Parathyroid adenoma (tissue), 2 donors: ENCODE measurements at regions not wholly inside any gene's neighbourhood (a gene's known extent, or its start where the extent isn't known, plus 50 kb on each side); places are given as distances from the start of the nearest gene placed in this dataset.

Source experiments
- H2AFZ ChIP-seq: fragments of 300-600 bp; sonication (generic); one replicate; pipeline ENCODE4 v1.7.0; 2017; ENCODE audit warnings: antibody characterized with exemption, mild to moderate bottlenecking
- H3K27ac ChIP-seq: fragments of 300-600 bp; sonication (generic); one replicate; pipeline ENCODE4 v1.7.0; 2017
- H3K27me3 ChIP-seq: fragments of 300-600 bp; sonication (generic); one replicate; pipeline ENCODE4 v1.7.0; 2017; ENCODE audit warnings: low read length; ENCODE audit not compliant: control insufficient read depth, insufficient read depth
- H3K36me3 ChIP-seq: fragments of 300-600 bp; sonication (generic); one replicate; pipeline ENCODE4 v1.7.0; 2017; ENCODE audit warnings: low read length; ENCODE audit not compliant: control insufficient read depth, insufficient read depth
- H3K4me1 ChIP-seq: fragments of 300-600 bp; sonication (generic); one replicate; pipeline ENCODE4 v1.7.0; 2017; ENCODE audit warnings: control low read depth
- H3K4me2 ChIP-seq: fragments of 300-600 bp; sonication (generic); one replicate; pipeline ENCODE4 v1.7.0; 2017; ENCODE audit warnings: low read length
- H3K4me3 ChIP-seq: fragments of 300-600 bp; sonication (generic); one replicate; pipeline ENCODE4 v1.7.0; 2017; ENCODE audit warnings: low read depth, low read length
- H3K79me2 ChIP-seq: fragments of 300-600 bp; sonication (generic); one replicate; pipeline ENCODE4 v1.7.0; 2017; ENCODE audit warnings: control low read depth
- H3K9ac ChIP-seq: fragments of 300-600 bp; sonication (generic); one replicate; pipeline ENCODE4 v1.7.0; 2017; ENCODE audit warnings: mild to moderate bottlenecking
- H3K9me3 ChIP-seq: fragments of 300-600 bp; sonication (generic); one replicate; pipeline ENCODE4 v1.7.0; 2017; ENCODE audit warnings: low read length; ENCODE audit not compliant: control insufficient read depth
- CTCF ChIP-seq: fragments of 300-600 bp; sonication (generic); IDR thresholded peaks from one replicate; pipeline ENCODE4 v1.7.0; 2017; ENCODE audit warnings: antibody characterized with exemption, mild to moderate bottlenecking
- donor health status: primary hyperparathyroidism.

GRCh38 chr6:105810105-105810921 is 275.8 kb upstream of the PRDM1 start:
- no peak overlapping the region for H3K4me2 ChIP-seq
- no peaks in the 10 kb centered on the region for H3K79me2 ChIP-seq
- no peak overlapping the region for H3K4me3 ChIP-seq
- H3K27me3 ChIP-seq, result no peaks in the 10 kb centered on the region
- H3K9ac ChIP-seq, result no peak overlapping the region
- H3K4me1 ChIP-seq, result no peaks in the 10 kb centered on the region
- no peak overlapping the region for H2AFZ ChIP-seq
- no peak overlapping the region for H3K27ac ChIP-seq
- no peak for TF ChIP-seq CTCF
- peaks cover 3% of the 10 kb centered on the region for H3K9me3 ChIP-seq
- H3K36me3 ChIP-seq, result no peaks in the 10 kb centered on the region

- H3K9ac ChIP-seq, result no peak overlapping the region
- H3K79me2 ChIP-seq, result no peaks in the 10 kb centered on the region
- no peaks in the 10 kb centered on the region for H3K36me3 ChIP-seq
- H3K4me2 ChIP-seq, result no peak overlapping the region
- no peaks in the 10 kb centered on the region for H3K4me1 ChIP-seq
- H3K9me3 ChIP-seq, result peaks cover 3% of the 10 kb centered on the region
- no peak overlapping the region for H2AFZ ChIP-seq
- no peak for TF ChIP-seq CTCF
- H3K27me3 ChIP-seq, result no peaks in the 10 kb centered on the region
- H3K4me3 ChIP-seq, result no peak overlapping the region
- no peak overlapping the region for H3K27ac ChIP-seq
Observed at GRCh38 chr6:105808571-105808970, 277.6 kb upstream of the PRDM1 start.

- H3K36me3 ChIP-seq, result no peaks in the 10 kb centered on the region
- no peak overlapping the region for H3K4me2 ChIP-seq
Observed at GRCh38 chr6:105807905-105808304, 278.2 kb upstream of the PRDM1 start.

GRCh38 chr6:105806486-105806920 is 279.6 kb upstream of the PRDM1 start:
- H3K4me2 ChIP-seq, result no peak overlapping the region
- no peaks in the 10 kb centered on the region for H3K79me2 ChIP-seq
- no peaks in the 10 kb centered on the region for H3K36me3 ChIP-seq
- H2AFZ ChIP-seq, result no peak overlapping the region
- H3K27ac ChIP-seq, result no peak overlapping the region
- no peak overlapping the region for H3K4me3 ChIP-seq
- TF ChIP-seq CTCF, result no peak
- H3K9ac ChIP-seq, result no peak overlapping the region
- no peaks in the 10 kb centered on the region for H3K27me3 ChIP-seq
- H3K9me3 ChIP-seq, result peaks cover 3% of the 10 kb centered on the region
- no peaks in the 10 kb centered on the region for H3K4me1 ChIP-seq

More at GRCh38 chr6:105807905-105808304, 278.2 kb upstream of the PRDM1 start:
- no peak overlapping the region for H3K27ac ChIP-seq
- no peaks in the 10 kb centered on the region for H3K79me2 ChIP-seq
- no peaks in the 10 kb centered on the region for H3K27me3 ChIP-seq
- no peak for TF ChIP-seq CTCF
- no peak overlapping the region for H3K4me3 ChIP-seq
- no peak overlapping the region for H2AFZ ChIP-seq
- H3K9ac ChIP-seq, result no peak overlapping the region
- H3K4me1 ChIP-seq, result no peaks in the 10 kb centered on the region
- peaks cover 3% of the 10 kb centered on the region for H3K9me3 ChIP-seq
